HG02852 (cell line): ENCODE measurements at regions not wholly inside any gene's neighbourhood (a gene's known extent, or its start where the extent isn't known, plus 50 kb on each side); places are given as distances from the start of the nearest gene placed in this dataset.
"Not testable (repeated sequence)": the region's sequence is repeated elsewhere in the genome, so short reads cannot be mapped to it uniquely, and the experiment has no call there.

Source experiments
- ATAC-seq: cut with Tn5 transposase; IDR thresholded peaks from one replicate; pipeline ENCODE4 v1.9.1; 2021; ENCODE audit warnings: mild to moderate bottlenecking, moderate library complexity; ENCODE audit not compliant: unreplicated experiment

GRCh38 chr6:149127212-149127611, 190.3 kb upstream of the TAB2 start:
- ATAC-seq, result no peak

GRCh38 chr6:149128489-149129145, 188.9 kb upstream of the TAB2 start:
- no peak for ATAC-seq

- no peak for ATAC-seq
Measured at GRCh38 chr6:149129371-149130077, 188.0 kb upstream of the TAB2 start.

GRCh38 chr6:149130090-149130489, 187.4 kb upstream of the TAB2 start:
- ATAC-seq, result no peak

GRCh38 chr6:149130508-149130907, 187.0 kb upstream of the TAB2 start:
- no peak for ATAC-seq

GRCh38 chr6:149131891-149132290, 185.6 kb upstream of the TAB2 start:
- no peak for ATAC-seq

GRCh38 chr6:149132336-149132735, 185.2 kb upstream of the TAB2 start:
- no peak for ATAC-seq

- ATAC-seq, result no peak
Measured at GRCh38 chr6:149134511-149134933, 183.0 kb upstream of the TAB2 start.

- no peak for ATAC-seq
Measured at GRCh38 chr6:149135809-149136208, 181.7 kb upstream of the TAB2 start.

- ATAC-seq, result no peak
Measured at GRCh38 chr6:149136273-149136912, 181.1 kb upstream of the TAB2 start.

GRCh38 chr6:149136913-149137286, 180.6 kb upstream of the TAB2 start:
- no peak for ATAC-seq

- no peak for ATAC-seq
Measured at GRCh38 chr6:149137594-149137993, 179.9 kb upstream of the TAB2 start.

GRCh38 chr6:149138089-149138488, 179.4 kb upstream of the TAB2 start:
- no peak for ATAC-seq

- no peak for ATAC-seq
Measured at GRCh38 chr6:149138699-149139294, 178.7 kb upstream of the TAB2 start.

- no peak for ATAC-seq
Measured at GRCh38 chr6:149139782-149140136, 177.8 kb upstream of the TAB2 start.

GRCh38 chr6:149140137-149140909, 177.2 kb upstream of the TAB2 start:
- ATAC-seq, result peak; percentile 78

- peak; percentile 70 for ATAC-seq
Measured at GRCh38 chr6:149140910-149141290, 176.6 kb upstream of the TAB2 start.

GRCh38 chr6:149142924-149143429, 174.5 kb upstream of the TAB2 start:
- ATAC-seq, result no peak

GRCh38 chr6:149145800-149146199, 171.7 kb upstream of the TAB2 start:
- ATAC-seq, result not testable (repeated sequence)

- ATAC-seq, result no peak
Measured at GRCh38 chr6:149147195-149147594, 170.3 kb upstream of the TAB2 start.
